GM21526 (cell line): ENCODE measurements at regions not wholly inside any gene's neighbourhood (a gene's known extent, or its start where the extent isn't known, plus 50 kb on each side); places are given as distances from the start of the nearest gene placed in this dataset.
"Not testable (repeated sequence)": the region's sequence is repeated elsewhere in the genome, so short reads cannot be mapped to it uniquely, and the experiment has no call there.

Source experiments
- ATAC-seq: cut with Tn5 transposase; IDR thresholded peaks from one replicate; pipeline ENCODE4 v1.9.1; 2021; ENCODE audit warnings: moderate library complexity; ENCODE audit not compliant: unreplicated experiment, low FRiP score

DNA sequence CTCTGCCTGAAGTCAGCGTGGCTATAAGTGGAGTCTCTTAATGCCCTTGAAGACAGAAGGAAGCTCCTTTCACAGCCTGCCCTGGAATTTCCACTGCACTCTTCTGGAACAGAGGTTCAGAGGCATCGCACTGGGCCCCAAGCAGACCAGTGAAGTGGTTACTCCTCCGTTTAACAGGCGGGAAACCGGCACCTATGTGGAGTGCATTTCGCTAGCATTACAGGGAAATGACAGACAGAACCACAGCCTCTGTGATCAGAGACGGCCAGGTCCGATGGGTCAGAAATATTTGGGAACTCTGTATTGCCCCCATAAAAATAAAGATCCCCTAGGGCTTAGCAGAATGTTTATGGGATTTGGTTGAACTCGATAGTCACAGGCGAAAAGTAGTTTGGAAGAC is 406.9 kb upstream of the PRKCQ start:
- no peak for ATAC-seq

DNA sequence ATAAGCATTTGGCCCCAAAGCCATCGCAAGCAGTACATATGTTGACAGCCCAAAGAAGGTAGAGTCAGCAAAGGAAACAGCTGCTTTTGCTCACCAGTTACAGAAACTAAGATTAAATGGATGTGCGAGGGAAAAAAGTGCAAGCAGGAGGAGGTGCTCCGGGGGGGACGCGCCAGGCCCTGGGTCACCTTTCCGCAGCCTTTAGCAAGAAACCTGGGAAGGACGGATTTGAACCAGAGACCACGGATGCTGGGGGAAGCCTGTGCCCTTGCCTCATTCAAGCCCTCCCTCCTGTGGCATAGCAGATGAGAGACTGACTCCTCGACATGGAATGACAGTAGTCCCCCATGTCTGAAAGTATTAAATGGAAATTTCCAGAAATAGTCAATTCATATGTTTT is 405.6 kb upstream of the PRKCQ start:
- ATAC-seq, result no peak

DNA sequence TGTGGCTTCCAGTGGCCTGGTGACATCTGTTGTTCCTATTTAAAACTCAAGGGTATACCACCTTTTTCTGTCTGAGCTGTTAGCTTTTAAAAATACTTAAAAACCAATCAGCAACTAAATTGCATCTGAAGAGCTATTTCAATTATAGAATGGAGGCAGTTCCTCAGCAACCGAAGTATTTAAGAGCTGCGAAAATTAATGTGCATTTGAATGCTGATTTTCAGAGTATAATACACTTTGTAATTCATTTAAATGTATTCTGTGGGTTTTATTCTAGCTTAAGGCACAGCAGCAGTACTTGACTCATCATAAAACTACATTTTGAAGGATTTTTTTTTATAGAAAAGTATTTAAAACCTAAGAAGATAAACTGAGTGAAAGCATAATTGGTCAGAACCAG is 404.9 kb upstream of the PRKCQ start:
- no peak for ATAC-seq

DNA sequence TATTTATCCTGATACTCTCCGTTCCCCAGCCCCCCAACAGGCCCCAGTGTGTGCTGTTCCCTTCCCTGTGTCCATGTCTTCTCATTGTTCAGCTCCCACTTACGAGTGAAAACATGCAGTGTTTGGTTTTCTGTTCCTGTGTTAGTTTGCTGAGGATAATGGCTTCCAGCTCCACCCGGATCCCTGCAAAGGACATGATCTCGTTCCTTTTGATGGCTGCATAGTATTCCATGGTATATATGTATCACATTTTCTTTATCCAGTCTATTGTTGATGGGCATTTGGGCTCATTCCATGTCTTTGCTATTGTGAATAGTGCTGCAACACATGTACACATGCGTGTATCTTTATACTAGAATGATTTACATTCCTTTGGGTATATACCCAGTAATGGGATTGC is 403.9 kb upstream of the PRKCQ start:
- ATAC-seq, result not testable (repeated sequence)

DNA sequence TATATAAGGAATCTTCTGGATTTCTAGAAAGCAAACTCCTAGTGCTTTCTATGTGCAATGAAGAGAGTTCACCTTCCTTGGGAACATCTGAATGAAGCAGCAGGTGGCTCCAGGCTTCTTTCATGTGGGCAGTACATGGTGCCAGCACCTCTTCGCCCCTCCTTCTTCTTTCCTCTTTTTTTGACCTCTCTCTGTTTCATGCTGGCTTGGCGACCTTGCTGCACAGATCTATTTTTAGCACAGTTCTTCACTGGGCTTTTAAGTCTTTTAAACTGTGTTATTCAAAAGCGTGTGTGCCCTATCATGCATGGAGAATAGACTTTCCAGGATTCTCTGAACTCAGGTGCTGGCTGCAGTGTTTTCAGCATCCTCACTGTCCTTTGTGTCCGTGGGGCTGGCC is 400.3 kb upstream of the PRKCQ start:
- no peak for ATAC-seq

DNA sequence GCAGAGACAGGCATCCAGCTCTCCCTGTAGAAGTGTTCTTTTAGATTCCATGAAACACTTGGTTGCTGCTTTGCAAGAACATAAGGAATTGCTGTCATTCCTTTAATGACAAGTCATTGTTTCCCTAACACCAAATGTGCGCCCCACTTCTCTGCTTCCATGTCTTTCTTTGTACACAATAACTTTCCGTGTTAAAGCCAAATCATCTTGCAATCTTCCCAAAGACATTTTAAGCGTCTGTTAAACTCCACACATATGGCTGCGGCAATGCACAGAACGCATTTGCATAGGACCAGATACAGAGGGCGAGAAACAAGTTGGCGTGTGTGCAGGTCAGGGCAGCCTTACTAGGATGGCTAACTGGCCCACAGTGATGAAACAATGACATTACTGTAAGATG is 399.3 kb upstream of the PRKCQ start:
- ATAC-seq, result no peak

DNA sequence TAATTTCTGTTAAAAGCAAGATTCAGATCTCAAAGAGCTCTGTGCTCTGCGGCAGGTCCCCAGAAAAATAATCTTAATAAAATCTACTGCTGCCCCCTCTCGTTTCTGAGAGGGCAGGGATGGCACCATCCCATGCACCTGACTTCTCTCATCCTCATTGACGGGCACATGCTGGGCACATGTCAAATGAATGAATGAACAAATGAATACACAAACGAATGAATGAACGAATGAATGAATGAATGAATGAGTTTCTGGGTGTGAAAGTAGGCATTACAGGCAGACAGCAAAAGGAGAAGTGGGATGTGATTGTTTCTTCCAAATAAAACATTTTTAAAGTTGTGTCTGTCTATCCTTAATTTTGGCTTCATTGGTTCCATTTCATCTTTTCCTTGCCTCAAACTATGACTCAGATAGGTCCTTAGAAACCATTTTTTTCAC is 398.1 kb upstream of the PRKCQ start:
- ATAC-seq, result no peak

DNA sequence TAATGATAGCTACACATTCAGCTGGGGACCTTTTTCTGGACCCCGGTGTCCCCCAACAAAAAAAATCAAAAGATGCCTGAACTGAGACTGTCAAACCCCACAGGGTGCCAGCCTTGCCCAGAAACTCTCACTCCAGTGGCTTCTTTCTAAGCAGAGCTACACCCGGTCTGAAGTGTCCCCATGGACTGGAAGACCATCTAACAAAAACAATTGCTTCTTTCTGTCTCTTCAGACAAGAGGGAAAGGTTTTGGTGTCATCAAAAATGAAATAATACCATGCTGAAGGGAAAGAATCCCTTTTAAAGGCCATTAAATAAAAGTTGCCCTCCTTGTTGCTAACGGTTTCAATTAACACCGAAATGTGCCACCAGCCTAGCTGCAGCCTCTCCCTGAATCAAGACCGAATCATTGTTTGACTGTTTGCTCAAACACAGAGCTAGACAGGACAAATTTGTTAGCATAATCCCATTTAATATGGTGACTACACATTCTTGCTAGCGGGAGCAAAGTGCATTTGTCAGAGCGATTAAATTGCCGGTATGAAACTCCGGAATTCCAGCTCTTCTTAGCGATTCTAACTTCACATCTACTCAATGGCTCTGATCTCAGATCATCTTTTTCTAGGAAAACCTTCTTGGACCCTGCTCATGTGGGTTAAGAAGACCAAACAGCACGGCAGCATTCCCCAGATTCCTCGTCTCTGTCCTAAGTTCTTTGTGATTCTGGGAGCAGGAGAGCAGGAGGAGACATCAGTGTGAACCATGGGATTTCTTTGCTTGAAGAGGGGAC is 397.5 kb upstream of the PRKCQ start:
- no peak for ATAC-seq

DNA sequence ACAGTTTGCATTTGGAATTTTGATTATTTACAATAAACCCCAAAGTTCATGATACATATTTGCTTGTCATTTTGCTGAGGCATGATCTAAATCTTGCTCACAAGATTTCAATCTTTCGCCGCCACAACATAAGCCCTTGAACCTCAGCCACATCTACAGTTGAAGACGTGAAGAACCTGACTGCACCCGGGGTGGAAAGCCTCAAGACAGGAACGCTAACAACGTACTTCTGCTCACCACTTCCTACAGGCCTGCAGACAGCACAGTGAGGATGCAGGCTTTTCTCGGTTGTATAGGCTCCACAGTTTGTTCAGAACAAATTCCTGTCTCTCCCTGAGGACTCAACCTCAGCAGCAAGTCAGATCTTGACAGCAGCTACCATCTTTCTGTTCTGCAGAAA is 393.8 kb upstream of the PRKCQ start:
- no peak for ATAC-seq

DNA sequence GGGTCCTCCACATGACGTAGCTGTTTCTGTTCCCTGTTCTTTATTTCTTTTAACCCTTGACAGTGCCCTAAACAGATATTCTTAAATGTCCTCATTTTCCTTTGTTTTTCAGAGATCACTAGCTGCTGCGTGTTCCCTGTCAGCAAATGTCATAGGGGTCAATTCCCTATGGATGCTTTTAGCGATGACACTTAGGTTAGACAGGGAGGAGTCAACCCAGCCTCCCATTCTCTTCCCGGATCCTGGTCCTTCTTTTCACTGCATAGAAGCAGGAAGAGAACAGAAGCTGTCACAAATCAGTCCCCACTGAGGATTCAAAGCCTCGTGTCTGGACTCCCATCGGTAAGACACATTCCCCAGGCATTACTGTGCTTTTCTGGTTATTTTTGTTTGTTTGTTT is 392.1 kb upstream of the PRKCQ start:
- ATAC-seq, result no peak

DNA sequence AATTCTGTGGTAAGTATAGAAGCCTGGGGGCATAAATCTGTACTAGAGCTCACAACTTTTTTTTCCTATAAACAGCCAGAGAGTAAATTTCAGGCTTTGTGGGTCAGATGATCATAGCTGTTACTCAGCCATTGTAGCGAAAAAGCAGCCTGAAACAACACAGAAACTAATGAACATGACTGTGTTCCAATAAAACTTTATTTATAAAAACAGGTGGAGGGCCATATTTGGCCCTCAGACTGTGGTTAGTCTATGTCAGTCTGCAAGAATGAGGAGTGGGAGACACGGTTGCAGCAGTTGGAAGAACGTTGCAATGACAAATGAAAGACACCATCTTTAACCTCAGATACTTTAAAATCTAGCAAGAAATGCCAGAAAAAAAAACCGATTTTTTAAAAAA is 389.6 kb upstream of the PRKCQ start:
- no peak for ATAC-seq

DNA sequence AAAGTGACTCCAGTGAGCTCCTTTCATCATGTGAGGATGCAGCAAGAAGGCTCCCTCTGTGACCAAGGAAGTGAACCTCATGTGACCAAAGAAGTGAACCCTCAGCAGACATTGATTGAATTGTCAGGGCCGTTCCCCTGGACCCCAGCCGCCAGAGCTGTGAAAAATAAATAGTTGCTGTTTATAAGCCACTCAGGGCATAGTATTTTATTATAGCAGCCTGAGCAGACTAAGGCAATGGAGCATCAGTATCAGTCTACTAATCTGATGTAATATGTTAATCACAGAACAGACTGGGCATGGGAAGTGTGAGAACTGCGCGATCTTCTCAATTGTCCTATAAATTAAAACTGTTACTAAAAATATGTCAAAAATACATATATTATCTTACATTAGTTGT is 384.5 kb upstream of the PRKCQ start:
- ATAC-seq, result no peak

DNA sequence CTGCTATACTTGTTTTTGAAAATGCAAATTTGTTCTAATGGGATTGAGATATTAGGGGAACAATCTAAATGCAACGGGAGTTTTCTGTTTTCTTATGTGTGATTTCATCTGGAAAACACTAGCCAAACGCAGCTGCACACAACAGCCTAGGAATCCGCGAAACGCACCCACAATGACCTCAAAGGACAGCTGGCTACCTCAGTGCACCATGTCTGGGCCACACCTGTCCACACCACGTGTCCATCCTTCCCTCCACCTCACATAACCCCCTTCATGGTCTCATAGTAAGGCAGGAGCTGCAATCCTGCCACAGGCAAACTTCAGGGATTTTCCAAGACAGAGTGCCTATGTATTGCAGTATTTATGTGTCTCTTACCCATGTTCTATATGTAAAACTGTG is 382.5 kb upstream of the PRKCQ start:
- no peak for ATAC-seq

DNA sequence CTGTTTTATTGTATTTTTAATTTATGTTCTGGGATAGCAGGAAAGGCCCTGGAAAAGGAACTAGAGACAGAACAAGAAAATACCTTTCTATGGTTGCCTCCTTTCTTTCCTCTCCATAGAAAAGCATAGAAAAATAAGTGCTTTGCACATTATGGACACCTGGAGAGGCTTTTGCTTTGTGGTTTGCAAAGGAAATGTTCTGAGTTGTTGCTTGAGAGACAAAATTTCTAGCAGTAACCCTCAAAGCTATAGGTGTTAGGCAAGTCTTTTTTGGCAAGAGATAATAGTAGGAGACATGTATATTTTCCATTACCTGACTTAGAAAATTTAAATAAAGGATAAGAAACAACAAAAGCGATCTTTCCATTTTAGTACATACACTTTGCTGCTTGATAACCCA is 378.6 kb upstream of the PRKCQ start:
- ATAC-seq, result no peak

DNA sequence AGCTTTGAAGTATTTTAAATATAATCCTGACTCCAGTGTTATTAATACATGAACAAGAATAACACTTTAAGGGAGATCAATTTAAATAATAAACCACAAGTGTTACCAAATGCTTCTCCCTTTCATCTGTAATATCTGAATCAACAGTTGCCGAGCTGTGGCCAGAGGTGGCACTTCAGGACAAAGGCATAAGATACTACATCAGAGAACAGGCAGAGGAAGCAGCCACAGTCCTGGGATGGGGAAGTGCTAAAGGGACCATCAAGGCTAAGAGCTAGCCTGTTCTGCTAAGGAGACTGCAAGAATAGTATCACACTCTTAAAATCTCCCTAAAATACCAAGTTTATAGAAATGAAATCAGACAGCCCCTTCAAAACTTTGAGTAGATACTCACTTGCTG is 378.2 kb upstream of the PRKCQ start:
- ATAC-seq, result no peak

DNA sequence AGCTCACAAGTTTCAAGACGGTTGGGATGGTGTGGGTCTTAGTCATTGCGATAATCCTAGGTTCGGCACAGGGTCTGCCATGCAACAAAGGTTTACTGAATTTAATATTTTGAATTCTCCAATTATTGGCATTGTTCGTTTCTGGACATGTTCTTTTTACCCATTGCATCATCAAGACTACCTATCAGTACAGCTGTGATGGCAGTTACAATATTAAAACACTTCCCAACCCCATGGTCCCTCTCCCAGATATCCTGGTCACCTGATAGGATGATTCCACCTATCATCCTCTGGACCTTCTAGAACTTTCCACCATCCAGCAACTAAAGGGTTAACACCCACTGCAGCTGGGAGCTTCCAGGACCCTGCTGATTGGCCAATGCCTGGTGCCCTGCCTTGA is 377.8 kb upstream of the PRKCQ start:
- ATAC-seq, result no peak

DNA sequence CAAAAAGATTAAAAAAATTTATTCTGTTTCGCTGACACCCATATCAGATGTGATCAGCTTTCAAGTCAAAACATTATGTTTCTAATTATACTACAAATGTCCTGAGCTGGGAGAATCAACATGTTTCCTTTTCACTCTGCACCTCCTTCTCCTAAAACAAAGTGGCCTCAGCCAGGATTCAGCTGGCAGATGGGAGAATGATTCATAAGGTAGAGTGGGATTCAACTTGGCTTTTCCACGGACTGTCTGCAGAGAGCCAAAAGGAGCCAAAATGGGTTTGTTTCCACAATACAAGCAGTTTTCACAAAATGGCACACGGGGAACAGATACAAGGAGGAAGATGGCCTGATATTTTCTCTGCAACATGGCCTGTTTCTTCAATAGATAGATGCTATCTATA is 376.5 kb upstream of the PRKCQ start:
- ATAC-seq, result no peak

DNA sequence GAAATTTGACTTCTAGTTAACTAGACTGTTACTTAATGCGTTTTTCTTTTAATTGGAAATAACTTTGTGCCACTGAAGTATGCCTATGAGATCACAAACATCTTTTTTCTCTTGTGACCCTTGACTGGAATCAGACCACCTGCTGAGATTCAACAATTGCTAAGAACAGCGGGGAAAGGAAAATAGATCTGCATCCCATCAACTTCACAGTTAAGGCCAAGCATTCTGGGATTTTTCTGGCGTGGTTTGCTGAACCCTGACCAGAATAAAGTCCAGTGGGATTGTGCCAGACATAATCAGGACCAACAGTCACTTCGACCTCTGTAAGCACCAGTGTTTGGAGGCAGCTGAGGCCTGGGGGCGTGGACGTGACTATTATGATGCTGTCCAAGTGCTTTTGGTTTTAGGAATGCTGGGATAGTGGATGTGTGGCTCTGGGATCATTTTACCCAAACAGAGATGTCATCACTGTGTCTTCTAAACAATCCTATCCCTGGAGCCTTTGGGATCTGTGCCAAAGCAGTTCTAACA is 373.3 kb upstream of the PRKCQ start:
- ATAC-seq, result no peak

DNA sequence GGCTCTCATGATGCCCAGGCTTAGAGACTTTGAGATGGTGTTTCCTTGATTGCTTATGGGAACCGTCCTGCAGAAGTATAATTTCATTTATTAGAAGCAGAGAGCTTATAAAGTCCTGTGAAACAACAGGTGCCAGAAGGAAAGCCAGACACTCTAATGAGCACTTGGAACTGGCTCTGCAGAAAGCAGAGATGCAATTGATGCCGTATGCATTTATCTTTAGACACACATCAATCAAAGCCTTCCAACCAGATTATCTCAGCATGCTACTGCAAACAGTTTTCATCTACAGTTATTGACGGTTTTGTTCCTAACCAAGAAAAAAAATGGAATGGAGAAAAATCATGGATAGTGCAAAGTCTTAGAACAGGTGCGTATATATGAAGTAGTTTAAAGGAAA is 371.7 kb upstream of the PRKCQ start:
- no peak for ATAC-seq

DNA sequence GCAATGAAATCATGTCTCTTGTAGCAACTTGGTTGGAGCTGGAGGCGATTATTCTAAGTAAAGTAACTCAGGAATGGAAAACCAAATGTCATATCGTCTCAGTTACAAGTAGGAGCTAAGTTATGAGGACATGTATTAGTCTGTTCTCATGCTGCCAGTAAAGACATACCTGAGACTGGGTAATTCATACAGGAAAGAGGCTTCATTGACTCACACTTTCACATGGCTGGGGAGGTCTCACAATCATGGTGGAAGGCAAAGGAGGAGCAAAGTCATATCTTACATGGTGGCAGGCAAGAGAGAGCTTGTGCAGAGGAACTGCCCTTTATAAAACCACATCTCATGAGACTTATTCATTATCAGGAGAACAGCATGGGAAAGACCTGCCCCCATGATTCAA is 370.1 kb upstream of the PRKCQ start:
- no peak for ATAC-seq

DNA sequence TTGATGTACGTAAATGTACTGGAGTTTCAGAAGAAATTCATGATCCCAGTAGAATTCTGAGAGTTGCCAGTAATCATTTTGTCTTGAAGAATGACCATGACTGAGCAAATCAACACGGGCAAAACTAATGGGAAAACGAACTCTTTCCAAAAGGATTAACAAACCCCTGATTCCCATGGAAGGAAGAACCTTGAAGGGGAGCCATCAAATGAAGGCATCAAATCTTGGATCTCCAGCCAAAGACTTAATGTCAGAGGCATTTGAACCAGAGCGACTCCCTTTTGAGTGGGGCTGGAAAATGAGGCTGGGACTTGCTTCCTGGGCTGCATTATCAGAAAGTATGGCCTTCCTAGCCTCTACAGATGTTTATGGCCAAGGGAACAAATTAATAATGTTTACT is 364.4 kb upstream of the PRKCQ start:
- no peak for ATAC-seq

DNA sequence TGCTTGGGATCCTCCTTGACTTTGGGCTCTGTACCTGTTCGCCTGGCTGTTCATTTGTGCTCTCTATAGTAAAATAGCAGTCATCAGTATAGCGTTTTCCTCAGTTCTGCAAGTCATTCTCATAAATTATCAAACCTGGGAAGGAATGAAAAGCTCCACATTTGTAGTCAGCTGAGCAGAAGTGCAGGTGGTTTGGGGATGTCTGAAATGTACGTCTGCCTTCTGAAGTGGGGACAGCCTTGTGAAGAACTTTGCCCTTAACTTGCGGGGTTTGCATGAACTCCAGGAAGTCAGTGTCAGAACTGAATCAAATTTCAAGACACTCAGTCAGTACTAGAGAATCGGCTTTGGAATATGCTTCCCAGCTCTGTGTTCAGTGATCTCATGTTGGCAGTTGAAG is 358.3 kb upstream of the PRKCQ start:
- no peak for ATAC-seq

DNA sequence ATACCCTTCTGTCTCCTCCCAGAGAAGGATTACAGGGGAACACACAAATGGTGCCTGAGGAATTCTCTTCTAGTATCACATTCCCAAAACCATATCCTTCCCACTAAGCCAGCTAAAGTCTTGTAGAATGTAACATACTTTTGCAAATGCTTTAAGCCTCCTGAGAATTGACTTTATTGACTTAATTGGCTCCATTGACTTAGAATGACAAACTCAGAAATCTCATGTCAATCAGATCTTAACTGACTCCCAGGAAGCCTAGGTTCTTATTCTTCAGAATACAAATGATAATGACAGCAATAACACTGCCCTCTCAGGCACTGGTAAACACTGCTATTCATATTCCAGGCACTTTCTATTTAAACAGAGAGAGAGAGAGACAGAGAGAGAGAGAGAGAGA is 356.9 kb upstream of the PRKCQ start:
- no peak for ATAC-seq
